ENCODE measurements at regions not wholly inside any gene's neighbourhood (a gene's known extent, or its start where the extent isn't known, plus 50 kb on each side); places are given as distances from the start of the nearest gene placed in this dataset.
"Not testable (repeated sequence)": the region's sequence is repeated elsewhere in the genome, so short reads cannot be mapped to it uniquely, and the experiment has no call there.

DNA sequence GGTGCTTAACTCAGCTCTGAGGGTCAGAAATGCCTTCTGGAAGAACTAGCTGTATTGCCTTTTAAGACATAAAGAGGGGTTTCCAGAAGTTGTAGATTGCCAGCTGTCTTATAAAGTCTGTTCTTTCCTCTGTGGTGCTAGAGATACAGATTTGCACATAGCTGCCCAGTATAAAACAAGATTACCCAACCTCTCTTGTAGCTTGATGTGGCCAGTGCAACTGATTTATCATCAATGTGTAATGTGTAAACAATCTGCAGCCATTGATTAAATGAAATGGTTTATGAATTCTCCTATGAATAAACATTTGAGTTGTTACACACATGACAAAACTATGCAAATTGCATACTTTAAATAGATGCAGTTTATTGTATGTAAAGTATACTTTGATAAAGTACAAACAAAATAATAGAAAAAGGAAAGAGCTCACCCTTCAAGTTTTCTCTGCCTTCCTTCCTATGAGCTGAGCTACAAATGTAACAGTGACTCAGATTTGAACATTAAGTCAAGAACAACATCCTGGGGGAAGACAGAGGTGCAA, 195.2 kb downstream of the TMEM26 start:
- ATAC-seq (ENCODE audit: insufficient read depth, low read depth) = no peak
- DNase-seq = no peak
- no peaks in the 10 kb centered on the region for H3K79me2 ChIP-seq (ENCODE audit: insufficient read depth, low read length)
- no peaks in the 10 kb centered on the region for H3K36me3 ChIP-seq (ENCODE audit: insufficient read depth, low read length)
- no peak overlapping the region for H3K27ac ChIP-seq (ENCODE audit: low read length)
- H3K27me3 ChIP-seq (ENCODE audit: insufficient read depth, low read length, poor library complexity) = no peaks in the 10 kb centered on the region
- no peak for TF ChIP-seq EZH2 (IDR thresholded peaks at IDR 0.05; ENCODE audit: borderline replicate concordance, low read depth, low read length, severe bottlenecking)
- TF ChIP-seq, protein P1, sequence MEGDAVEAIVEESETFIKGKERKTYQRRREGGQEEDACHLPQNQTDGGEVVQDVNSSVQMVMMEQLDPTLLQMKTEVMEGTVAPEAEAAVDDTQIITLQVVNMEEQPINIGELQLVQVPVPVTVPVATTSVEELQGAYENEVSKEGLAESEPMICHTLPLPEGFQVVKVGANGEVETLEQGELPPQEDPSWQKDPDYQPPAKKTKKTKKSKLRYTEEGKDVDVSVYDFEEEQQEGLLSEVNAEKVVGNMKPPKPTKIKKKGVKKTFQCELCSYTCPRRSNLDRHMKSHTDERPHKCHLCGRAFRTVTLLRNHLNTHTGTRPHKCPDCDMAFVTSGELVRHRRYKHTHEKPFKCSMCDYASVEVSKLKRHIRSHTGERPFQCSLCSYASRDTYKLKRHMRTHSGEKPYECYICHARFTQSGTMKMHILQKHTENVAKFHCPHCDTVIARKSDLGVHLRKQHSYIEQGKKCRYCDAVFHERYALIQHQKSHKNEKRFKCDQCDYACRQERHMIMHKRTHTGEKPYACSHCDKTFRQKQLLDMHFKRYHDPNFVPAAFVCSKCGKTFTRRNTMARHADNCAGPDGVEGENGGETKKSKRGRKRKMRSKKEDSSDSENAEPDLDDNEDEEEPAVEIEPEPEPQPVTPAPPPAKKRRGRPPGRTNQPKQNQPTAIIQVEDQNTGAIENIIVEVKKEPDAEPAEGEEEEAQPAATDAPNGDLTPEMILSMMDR (IDR thresholded peaks at IDR 0.05; ENCODE audit: borderline replicate concordance, extremely low read depth, low read length, poor library complexity, severe bottlenecking) = no peak
- no peaks in the 10 kb centered on the region for H4K20me1 ChIP-seq (ENCODE audit: insufficient read depth, low read length)
- peaks cover 9% of the 10 kb centered on the region for H3K9me3 ChIP-seq (ENCODE audit: insufficient read depth, low read length, severe bottlenecking)
- H3K9ac ChIP-seq (ENCODE audit: low read depth, low read length) = no peak overlapping the region
- H3K4me2 ChIP-seq (ENCODE audit: insufficient read depth, low read length) = no peak overlapping the region
- no peaks in the 10 kb centered on the region for H3K4me1 ChIP-seq (ENCODE audit: insufficient read depth, low read length)
- no peak overlapping the region for H3K4me3 ChIP-seq (ENCODE audit: low read depth in 1 of 2, low read length in 2 of 2)
- H2AFZ ChIP-seq (ENCODE audit: low read depth, low read length) = no peak overlapping the region

DNA sequence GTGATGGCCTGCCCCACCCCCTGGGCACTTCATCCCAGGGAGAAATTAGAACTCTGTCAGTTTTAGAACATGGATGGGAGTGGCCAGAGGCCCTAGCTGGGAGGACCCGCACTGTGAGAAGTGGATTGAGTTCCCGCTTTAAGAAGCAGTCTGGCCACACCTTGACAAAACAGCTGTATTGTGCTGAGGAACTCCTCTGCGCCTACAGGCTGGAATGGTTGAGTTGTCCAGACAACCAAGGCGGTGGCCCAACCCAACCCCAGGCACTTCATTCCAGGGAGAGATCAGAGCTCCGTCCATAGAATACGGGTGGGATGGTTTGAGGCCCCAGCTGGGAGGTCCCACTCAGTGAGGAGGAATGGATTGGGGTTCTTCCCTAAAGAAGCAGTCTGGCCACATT, 196.0 kb downstream of the TMEM26 start:
- TF ChIP-seq, protein P1 (IDR thresholded peaks at IDR 0.05; ENCODE audit: borderline replicate concordance, extremely low read depth, low read length, poor library complexity, severe bottlenecking) = no peak
- TF ChIP-seq EZH2 (IDR thresholded peaks at IDR 0.05; ENCODE audit: borderline replicate concordance, low read depth, low read length, severe bottlenecking) = no peak

DNA sequence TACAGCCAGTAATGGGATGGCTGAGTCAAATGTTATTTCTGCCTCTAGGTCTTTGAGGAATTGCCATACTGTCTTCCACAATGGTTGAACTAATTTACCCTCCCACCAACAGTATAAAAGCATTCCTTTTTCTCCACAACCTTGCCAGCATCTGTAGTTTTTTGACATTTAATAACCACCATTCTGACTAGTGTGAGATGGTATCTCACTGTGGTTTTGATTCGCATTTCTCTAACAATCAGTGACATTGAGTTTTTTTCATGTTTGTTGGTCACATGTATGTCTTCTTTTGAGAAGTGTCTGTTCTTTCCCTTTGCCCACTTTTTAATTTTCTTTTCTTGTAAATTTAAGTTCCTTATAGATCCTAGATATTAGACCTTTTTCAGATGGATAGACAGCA, 200.9 kb downstream of the TMEM26 start:
- peak; percentile 75 for ATAC-seq (ENCODE audit: insufficient read depth, low read depth)
- not testable (repeated sequence) for H3K36me3 ChIP-seq (ENCODE audit: insufficient read depth, low read length)

More for the DNA sequence above, 196.0 kb downstream of the TMEM26 start:
- H3K9me3 ChIP-seq (ENCODE audit: insufficient read depth, low read length, severe bottlenecking) = peaks cover 9% of the 10 kb centered on the region
- H3K27ac ChIP-seq (ENCODE audit: low read length) = no peak overlapping the region
- H3K4me2 ChIP-seq (ENCODE audit: insufficient read depth, low read length) = no peak overlapping the region
- H3K9ac ChIP-seq (ENCODE audit: low read depth, low read length) = no peak overlapping the region
- H3K4me3 ChIP-seq (ENCODE audit: low read depth in 1 of 2, low read length in 2 of 2) = no peak overlapping the region
- H4K20me1 ChIP-seq (ENCODE audit: insufficient read depth, low read length) = no peaks in the 10 kb centered on the region
- H3K79me2 ChIP-seq (ENCODE audit: insufficient read depth, low read length) = no peaks in the 10 kb centered on the region
- H2AFZ ChIP-seq (ENCODE audit: low read depth, low read length) = no peak overlapping the region
- H3K4me1 ChIP-seq (ENCODE audit: insufficient read depth, low read length) = peaks cover 8% of the 10 kb centered on the region; the same call in 1 of the 2 replicates
- no peak for DNase-seq
- H3K36me3 ChIP-seq (ENCODE audit: insufficient read depth, low read length) = no peaks in the 10 kb centered on the region
- no peak for ATAC-seq (ENCODE audit: insufficient read depth, low read depth)
- H3K27me3 ChIP-seq (ENCODE audit: insufficient read depth, low read length, poor library complexity) = no peaks in the 10 kb centered on the region

DNA sequence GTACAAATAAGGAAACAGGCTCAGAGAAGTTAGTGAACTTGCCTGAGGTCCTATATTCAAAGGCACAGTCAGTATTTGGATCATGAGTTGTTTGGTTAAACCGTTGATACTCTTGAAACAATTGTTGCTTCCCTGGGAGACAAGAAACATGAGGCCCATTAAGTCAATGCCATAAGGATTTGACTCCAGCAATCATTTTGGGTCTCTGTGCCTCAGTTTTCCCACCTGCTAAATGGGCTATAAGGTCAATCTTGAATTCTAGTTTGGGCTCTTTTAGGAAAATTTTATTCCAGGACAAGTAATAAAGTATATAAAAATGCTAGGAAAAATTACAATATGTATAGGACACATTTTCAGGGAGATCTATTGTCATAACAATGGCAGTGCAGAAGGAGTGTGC, 202.1 kb downstream of the TMEM26 start:
- no peak overlapping the region for H3K27ac ChIP-seq (ENCODE audit: low read length)
- no peaks in the 10 kb centered on the region for H4K20me1 ChIP-seq (ENCODE audit: insufficient read depth, low read length)
- TF ChIP-seq, protein P1 (IDR thresholded peaks at IDR 0.05; ENCODE audit: borderline replicate concordance, extremely low read depth, low read length, poor library complexity, severe bottlenecking) = no peak
- no peak for TF ChIP-seq EZH2 (IDR thresholded peaks at IDR 0.05; ENCODE audit: borderline replicate concordance, low read depth, low read length, severe bottlenecking)
- H3K4me1 ChIP-seq (ENCODE audit: insufficient read depth, low read length) = peaks cover 9% of the 10 kb centered on the region; the same call in 1 of the 2 replicates
- DNase-seq (no peak), ATAC-seq (ENCODE audit: insufficient read depth, low read depth) (no peak)
- peaks cover 6% of the 10 kb centered on the region for H3K9me3 ChIP-seq (ENCODE audit: insufficient read depth, low read length, severe bottlenecking)
- H3K79me2 ChIP-seq (ENCODE audit: insufficient read depth, low read length) = no peaks in the 10 kb centered on the region
- no peak overlapping the region for H3K9ac ChIP-seq (ENCODE audit: low read depth, low read length)
- H3K4me2 ChIP-seq (ENCODE audit: insufficient read depth, low read length) = no peak overlapping the region
- no peaks in the 10 kb centered on the region for H3K27me3 ChIP-seq (ENCODE audit: insufficient read depth, low read length, poor library complexity)
- no peak overlapping the region for H3K4me3 ChIP-seq (ENCODE audit: low read depth in 1 of 2, low read length in 2 of 2)
- no peaks in the 10 kb centered on the region for H3K36me3 ChIP-seq (ENCODE audit: insufficient read depth, low read length)
- H2AFZ ChIP-seq (ENCODE audit: low read depth, low read length) = no peak overlapping the region

More for the DNA sequence above, 200.9 kb downstream of the TMEM26 start:
- not testable (repeated sequence) for H3K9ac ChIP-seq (ENCODE audit: low read depth, low read length); H4K20me1 ChIP-seq (ENCODE audit: insufficient read depth, low read length); H3K27me3 ChIP-seq (ENCODE audit: insufficient read depth, low read length, poor library complexity); H3K4me1 ChIP-seq (ENCODE audit: insufficient read depth, low read length); H3K4me3 ChIP-seq (ENCODE audit: low read depth in 1 of 2, low read length in 2 of 2); H3K79me2 ChIP-seq (ENCODE audit: insufficient read depth, low read length); H3K27ac ChIP-seq (ENCODE audit: low read length); DNase-seq; H3K4me2 ChIP-seq (ENCODE audit: insufficient read depth, low read length); H2AFZ ChIP-seq (ENCODE audit: low read depth, low read length); H3K9me3 ChIP-seq (ENCODE audit: insufficient read depth, low read length, severe bottlenecking)
